HG02610 (cell line): ENCODE measurements at regions not wholly inside any gene's neighbourhood (a gene's known extent, or its start where the extent isn't known, plus 50 kb on each side); places are given as distances from the start of the nearest gene placed in this dataset.
A peak's percentile ranks its signal among the peaks of the same experiment; 100 is the strongest.
"Not testable (repeated sequence)": the region's sequence is repeated elsewhere in the genome, so short reads cannot be mapped to it uniquely, and the experiment has no call there.

ENCODE experiments used
- ATAC-seq: cut with Tn5 transposase; IDR thresholded peaks from one replicate; pipeline ENCODE4 v1.9.1; 2021; ENCODE audit warnings: mild to moderate bottlenecking, moderate library complexity; ENCODE audit not compliant: unreplicated experiment

- ATAC-seq, result no peak
Observed at GRCh38 chr3:27661797-27662196, 60.3 kb downstream of the EOMES start.

- ATAC-seq, result peak; percentile 71
Observed at GRCh38 chr3:27659279-27660021, 62.7 kb downstream of the EOMES start.

- no peak for ATAC-seq
Observed at GRCh38 chr3:27658741-27659140, 63.4 kb downstream of the EOMES start.

- ATAC-seq, result no peak
Observed at GRCh38 chr3:27657871-27658270, 64.3 kb downstream of the EOMES start.

- ATAC-seq, result no peak
Observed at GRCh38 chr3:27657404-27657803, 64.7 kb downstream of the EOMES start.

GRCh38 chr3:27656790-27657189 is 65.3 kb downstream of the EOMES start:
- no peak for ATAC-seq

- no peak for ATAC-seq
Observed at GRCh38 chr3:27655547-27655946, 66.6 kb downstream of the EOMES start.

- no peak for ATAC-seq
Observed at GRCh38 chr3:27653803-27654558, 68.1 kb downstream of the EOMES start.

GRCh38 chr3:27649277-27649676 is 72.8 kb downstream of the EOMES start:
- no peak for ATAC-seq

- ATAC-seq, result no peak
Observed at GRCh38 chr3:27646896-27647295, 75.2 kb downstream of the EOMES start.

GRCh38 chr3:27644941-27645340 is 77.2 kb downstream of the EOMES start:
- no peak for ATAC-seq

- ATAC-seq, result no peak
Observed at GRCh38 chr3:27643355-27643754, 78.8 kb downstream of the EOMES start.

- no peak for ATAC-seq
Observed at GRCh38 chr3:27642796-27643195, 79.3 kb downstream of the EOMES start.

GRCh38 chr3:27641888-27642601 is 80.1 kb downstream of the EOMES start:
- ATAC-seq, result no peak

- ATAC-seq, result no peak
Observed at GRCh38 chr3:27641271-27641800, 80.8 kb downstream of the EOMES start.

- no peak for ATAC-seq
Observed at GRCh38 chr3:27639271-27639670, 82.9 kb downstream of the EOMES start.

GRCh38 chr3:27638594-27638993 is 83.5 kb downstream of the EOMES start:
- no peak for ATAC-seq

- ATAC-seq, result no peak
Observed at GRCh38 chr3:27637346-27637995, 84.7 kb downstream of the EOMES start.

GRCh38 chr3:27635006-27635405 is 87.1 kb downstream of the EOMES start:
- ATAC-seq, result not testable (repeated sequence)

GRCh38 chr3:27633224-27633545 is 88.9 kb downstream of the EOMES start:
- peak; percentile 4 for ATAC-seq
